IMR-90 (cell line): ENCODE measurements at regions not wholly inside any gene's neighbourhood (a gene's known extent, or its start where the extent isn't known, plus 50 kb on each side); places are given as distances from the start of the nearest gene placed in this dataset.
A peak's percentile ranks its signal among the peaks of the same experiment; 100 is the strongest.

ENCODE experiments used
- ATAC-seq: fragments of 200-7000 bp; cut with Tn5 transposase; 2 replicates; pipeline ENCODE4 v1.9.1; 2020; ENCODE audit warnings: low read depth, mild to moderate bottlenecking, moderate library complexity
- BruUV-seq: library from RNA; stranded (reverse); fragments of 400-500 nt; replicated peaks from 2 replicates; lab custom pipeline; 2021; lab: Mats Ljungman, UMichigan
- CTCF ChIA-PET: fragments of 300-600 bp; formaldehyde crosslinking; extraction: SDS; loops from one replicate; lab custom pipeline; 2021; ENCODE audit warnings: antibody characterized with exemption; lab: Yijun Ruan, JAX
- POLR2A ChIA-PET: fragments of 300-600 bp; sonication (Branson Sonifier 250); formaldehyde crosslinking; loops from one replicate; lab custom pipeline; 2022; ENCODE audit warnings: antibody characterized with exemption; ENCODE audit not compliant: unreplicated experiment; lab: Charles Lee
- DNase-seq: peaks from one replicate; pipeline ENCODE4 v3.0.0; 2013
- H2AFZ ChIP-seq: replicated peaks from 2 replicates; pipeline ENCODE3; 2013; ENCODE audit warnings: low read length, mild to moderate bottlenecking; ENCODE audit not compliant: poor library complexity
- H2AK5ac ChIP-seq: 2 replicates; pipeline ENCODE4 v1.6.1; 2013; ENCODE audit warnings: low read depth, low read length, inconsistent platforms
- H2AK9ac ChIP-seq: replicated peaks from 2 replicates; pipeline ENCODE3; 2013; ENCODE audit warnings: mild to moderate bottlenecking, low read depth, low read length, moderate library complexity; ENCODE audit not compliant: poor library complexity
- H2BK120ac ChIP-seq: 2 replicates; pipeline ENCODE4 v1.6.1; 2013; ENCODE audit warnings: low read depth, low read length, inconsistent platforms
- H2BK15ac ChIP-seq: 3 replicates; pipeline ENCODE4 v1.6.1; 2013; ENCODE audit warnings: low read depth, low read length, inconsistent platforms
- H2BK20ac ChIP-seq: 2 replicates; pipeline ENCODE4 v1.6.1; 2013; ENCODE audit warnings: low read depth, mild to moderate bottlenecking, inconsistent platforms, low read length, moderate library complexity
- H2BK5ac ChIP-seq: 2 replicates; pipeline ENCODE4 v1.6.1; 2013; ENCODE audit warnings: mild to moderate bottlenecking, low read depth, low read length, inconsistent platforms; ENCODE audit not compliant: poor library complexity, severe bottlenecking
- H3K14ac ChIP-seq: replicated peaks from 2 replicates; pipeline ENCODE4 v1.6.1; 2013; ENCODE audit warnings: low read depth, low read length, inconsistent platforms
- H3K18ac ChIP-seq: 2 replicates; pipeline ENCODE4 v1.6.1; 2013; ENCODE audit warnings: low read depth, low read length, control low read depth
- H3K23ac ChIP-seq: 2 replicates; pipeline ENCODE4 v1.6.1; 2013; ENCODE audit warnings: low read depth, low read length, inconsistent platforms
- H3K27ac ChIP-seq: 2 replicates; pipeline ENCODE4 v1.5.1; 2013; ENCODE audit warnings: mild to moderate bottlenecking, control low read depth, low read length; ENCODE audit not compliant: insufficient read depth
- H3K27me3 ChIP-seq: 2 replicates; pipeline ENCODE4 v1.6.1; 2013; ENCODE audit warnings: low read length; ENCODE audit not compliant: control insufficient read depth, insufficient read depth
- H3K36me3 ChIP-seq: 2 replicates; pipeline ENCODE4 v1.6.1; 2013; ENCODE audit warnings: low read length, mixed read lengths; ENCODE audit not compliant: control insufficient read depth, insufficient read depth
- H3K4ac ChIP-seq: 2 replicates; pipeline ENCODE4 v1.6.1; 2013; ENCODE audit warnings: low read depth, low read length, inconsistent platforms
- H3K4me1 ChIP-seq: 2 replicates; pipeline ENCODE4 v1.6.1; 2013; ENCODE audit warnings: low read length, mixed read lengths; ENCODE audit not compliant: control insufficient read depth, insufficient read depth
- H3K4me2 ChIP-seq: 2 replicates; pipeline ENCODE4 v1.6.1; 2013; ENCODE audit warnings: low read depth, mild to moderate bottlenecking, control low read depth, low read length, moderate library complexity
- H3K4me3 ChIP-seq: 2 replicates; pipeline ENCODE4 v1.5.1; 2013; ENCODE audit warnings: low read depth, mild to moderate bottlenecking, control low read depth, low read length, moderate library complexity; ENCODE audit not compliant: insufficient read depth
- H3K56ac ChIP-seq: 2 replicates; pipeline ENCODE4 v1.6.1; 2013; ENCODE audit warnings: low read length, inconsistent platforms; ENCODE audit not compliant: insufficient read depth; ENCODE audit errors: extremely low read depth
- H3K79me1 ChIP-seq, 2 experiments: 2 replicates each; pipeline ENCODE4 v1.6.1; 2013; ENCODE audit warnings: low read length in 2 of 2, inconsistent platforms in 1 of 2, low read depth in 1 of 2
- H3K9ac ChIP-seq: 2 replicates; pipeline ENCODE4 v1.6.1; 2013; ENCODE audit warnings: low read depth, low read length, control low read depth
- H3K9me1 ChIP-seq: 2 replicates; pipeline ENCODE4 v1.6.1; 2013; ENCODE audit warnings: low read length, inconsistent platforms; ENCODE audit not compliant: insufficient read depth
- H3K9me3 ChIP-seq: 2 replicates; pipeline ENCODE4 v1.6.1; 2013; ENCODE audit warnings: low read length; ENCODE audit not compliant: control insufficient read depth, insufficient read depth
- H4K20me1 ChIP-seq: 2 replicates; pipeline ENCODE4 v1.6.1; 2013; ENCODE audit warnings: low read length, inconsistent platforms; ENCODE audit not compliant: insufficient read depth
- H4K5ac ChIP-seq: 2 replicates; pipeline ENCODE4 v1.6.1; 2013; ENCODE audit warnings: mild to moderate bottlenecking, low read depth, low read length, control low read depth
- H4K8ac ChIP-seq, 2 experiments: 2 replicates each; pipeline ENCODE4 v1.6.1; 2013; ENCODE audit warnings: low read depth in 2 of 2, low read length in 2 of 2, control low read depth in 1 of 2, inconsistent platforms in 1 of 2
- H4K91ac ChIP-seq: 2 replicates; pipeline ENCODE4 v1.6.1; 2013; ENCODE audit warnings: low read depth, low read length, inconsistent platforms; ENCODE audit not compliant: insufficient read depth
- CEBPB ChIP-seq: IDR thresholded peaks from 2 replicates; pipeline ENCODE4 v1.6.1; 2012; ENCODE audit warnings: low read depth, low read length, improper control_type of control experiment
- CHD1 ChIP-seq: IDR thresholded peaks from 2 replicates; pipeline ENCODE4 v1.6.1; 2012; ENCODE audit warnings: low read depth, low read length, improper control_type of control experiment
- CTCF ChIP-seq: conservative IDR thresholded peaks from 2 replicates; pipeline ENCODE4 v1.5.1; 2012; ENCODE audit warnings: mild to moderate bottlenecking, low read depth, low read length, improper control_type of control experiment
- FOS ChIP-seq: fragments of 150-350 bp; IDR thresholded peaks from 2 replicates; pipeline ENCODE4 v1.6.1; 2016; ENCODE audit warnings: low read depth, low read length
- MAFK ChIP-seq: IDR thresholded peaks from 2 replicates; pipeline ENCODE4 v1.6.1; 2012; ENCODE audit warnings: low read depth, low read length, improper control_type of control experiment
- MAZ ChIP-seq: IDR thresholded peaks from 2 replicates; pipeline ENCODE4 v1.6.1; 2012; ENCODE audit warnings: low read depth, mild to moderate bottlenecking, low read length, improper control_type of control experiment, moderate library complexity, borderline replicate concordance
- MXI1 ChIP-seq: IDR thresholded peaks from 2 replicates; pipeline ENCODE4 v1.6.1; 2012; ENCODE audit warnings: low read depth, mild to moderate bottlenecking, low read length, moderate library complexity, borderline replicate concordance
- NFE2L2 ChIP-seq: fragments of 150-350 bp; IDR thresholded peaks from 2 replicates; pipeline ENCODE4 v1.6.1; 2016; ENCODE audit warnings: low read depth, mild to moderate bottlenecking, low read length
- POLR2A ChIP-seq: IDR thresholded peaks from 2 replicates; pipeline ENCODE4 v1.6.1; 2012; ENCODE audit warnings: mild to moderate bottlenecking, low read depth, low read length
- RAD21 ChIP-seq: IDR thresholded peaks from 2 replicates; pipeline ENCODE4 v1.6.1; 2012; ENCODE audit warnings: low read length, improper control_type of control experiment
- RCOR1 ChIP-seq: IDR thresholded peaks from 2 replicates; pipeline ENCODE4 v1.6.1; 2012; ENCODE audit warnings: mild to moderate bottlenecking, low read length, improper control_type of control experiment; ENCODE audit not compliant: insufficient replicate concordance
- RFX5 ChIP-seq: IDR thresholded peaks from 2 replicates; pipeline ENCODE4 v1.8.0; 2012; ENCODE audit warnings: low read depth, mild to moderate bottlenecking, low read length, moderate library complexity
- SMC3 ChIP-seq: fragments of 150-350 bp; IDR thresholded peaks from 2 replicates; pipeline ENCODE4 v1.6.1; 2016; ENCODE audit warnings: low read depth, mild to moderate bottlenecking, antibody characterized with exemption, low read length, moderate library complexity
- USF2 ChIP-seq: fragments of 150-350 bp; IDR thresholded peaks from 2 replicates; pipeline ENCODE4 v1.6.1; 2017; ENCODE audit warnings: mild to moderate bottlenecking, antibody characterized with exemption, low read length, low read depth
- WGBS, 2 experiments: methylation state at CpG; one replicate each; pipeline versions ENCODE4 v1.1.5 to v1.1.7; 2013; ENCODE audit warnings: missing lambda C conversion rate in 2 of 2; ENCODE audit not compliant: insufficient read length in 1 of 2; ENCODE audit errors: extremely low coverage in 2 of 2; 5-methylcytosine and 5-hydroxymethylcytosine counted together
- dilution Hi-C: fragments of 300-500 bp; cut with HindIII; formaldehyde crosslinking; loops from one replicate; pipeline ENCODE4 v1.14.3; 2018; ENCODE audit warnings: low sequenced_read_pairs; ENCODE audit not compliant: unreplicated experiment
- in situ Hi-C: fragments of 300-500 bp; cut with MboI; formaldehyde crosslinking; loops from 3 replicates; pipeline ENCODE4 v1.14.3; 2019; ENCODE audit warnings: low sequenced_read_pairs, inconsistent platforms, mixed read lengths
- intact Hi-C: fragments of 100-400 bp; cut with micrococcal nuclease; formaldehyde crosslinking; loops from 2 replicates; pipeline ENCODE4 v1.10.0; 2022

- H3K9me1 ChIP-seq: no peaks in the 10 kb centered on the region
- H3K4me1 ChIP-seq: peaks cover 3% of the 10 kb centered on the region; the same call in 1 of the 2 replicates
- H2BK20ac ChIP-seq: no peak overlapping the region
- no peak overlapping the region for H2BK5ac ChIP-seq
- CTCF ChIA-PET: interaction anchor here (0.6 to 4.9 kb wide), 4 partner anchors 13 to 322 kb away, joined by 3 to 35 read pairs (median 4); no protein-coding TSS in a partner anchor
- H3K4me2 ChIP-seq: no peak overlapping the region
- DNase-seq: no peak
- H4K8ac ChIP-seq: no peak overlapping the region
- no peak for TF ChIP-seq FOS
- no peak for TF ChIP-seq CEBPB
- no peak for TF ChIP-seq USF2
- no peak for TF ChIP-seq POLR2A
- no peak for TF ChIP-seq MAFK
- TF ChIP-seq MXI1: no peak
- no peak for TF ChIP-seq SMC3
- TF ChIP-seq NFE2L2: no peak
- TF ChIP-seq CTCF: no peak
- TF ChIP-seq RAD21: no peak
- TF ChIP-seq RFX5: no peak
- no peak for TF ChIP-seq MAZ
- TF ChIP-seq RCOR1: no peak
- no peak for TF ChIP-seq CHD1
- H2BK120ac ChIP-seq: no peak overlapping the region
- 0 out of 2 replicates have a peak, but pooled peaks have one; percentile 23 for ATAC-seq
- no peak overlapping the region for H3K18ac ChIP-seq
- H2BK15ac ChIP-seq: no peak overlapping the region
- intact Hi-C loops (loop anchor here (5.0 kb wide), 1 partner anchor 126 kb away; no protein-coding TSS in a partner anchor), dilution Hi-C loops (no loop called here), in situ Hi-C loops (loop anchor here (25.0 kb wide), 1 partner anchor 809 kb away; no protein-coding TSS in a partner anchor)
- H3K4ac ChIP-seq: no peak overlapping the region
- H4K20me1 ChIP-seq: no peaks in the 10 kb centered on the region
- no peak overlapping the region for H2AFZ ChIP-seq
- H3K56ac ChIP-seq: no peak overlapping the region
- BruUV-seq: no TSS peak
- no peak overlapping the region for H4K91ac ChIP-seq
- H3K9ac ChIP-seq: no peak overlapping the region
- no peak overlapping the region for H4K5ac ChIP-seq
- no peak overlapping the region for H3K27ac ChIP-seq
- POLR2A ChIA-PET: no interaction called here
- no peak overlapping the region for H2AK5ac ChIP-seq
- no peak overlapping the region for H3K23ac ChIP-seq
- no peaks in the 10 kb centered on the region for H3K79me1 ChIP-seq
- no peaks in the 10 kb centered on the region for H3K36me3 ChIP-seq
- H3K9me3 ChIP-seq: no peaks in the 10 kb centered on the region
- no peak overlapping the region for H3K14ac ChIP-seq
- H2AK9ac ChIP-seq: no peak overlapping the region
- no peak overlapping the region for H3K4me3 ChIP-seq
- no CpG with 5 or more reads among the region's 5 CpGs for WGBS, 2 experiments
- H3K27me3 ChIP-seq: no peaks in the 10 kb centered on the region; the same call in 1 of the 2 replicates
Measured at GRCh38 chr10:60446070-60446833, 56.6 kb upstream of the ANK3 start.
